ENCODE measurements at regions not wholly inside any gene's neighbourhood (a gene's known extent, or its start where the extent isn't known, plus 50 kb on each side); places are given as distances from the start of the nearest gene placed in this dataset.
A peak's percentile ranks its signal among the peaks of the same experiment; 100 is the strongest.

- H2AFZ ChIP-seq (ENCODE audit: low read length), result no peak overlapping the region
- BruUV-seq (replicated peaks), result no TSS peak
These were observed 1092.6 kb upstream of the SLC39A10 start for GRCh38 chr2:194564422-194564821.

DNA sequence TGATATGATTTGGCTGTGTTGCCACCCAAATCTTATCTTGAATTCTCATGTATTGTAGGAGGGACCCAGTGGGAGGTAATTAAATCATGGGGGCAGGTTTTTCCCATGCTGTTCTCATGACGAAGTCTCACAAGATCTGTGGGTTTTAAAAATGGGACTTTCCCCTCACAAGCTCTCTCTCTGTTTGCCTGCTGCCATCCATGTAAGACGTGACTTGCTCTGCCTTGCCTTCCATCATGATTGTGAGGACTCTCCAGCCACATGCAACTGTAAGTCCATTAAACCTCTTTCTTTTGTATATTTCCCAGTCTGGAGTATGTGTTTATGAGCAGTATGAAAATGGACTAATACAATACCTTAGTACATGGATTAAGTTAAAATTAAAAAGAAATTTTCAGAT, 1094.7 kb upstream of the SLC39A10 start:
- no peak for DNase-seq (ENCODE audit: low spot score)
- ChIA-PET POLR2A (no interaction called here), CTCF (ENCODE audit: unreplicated experiment) (no interaction called here)
- Histone ChIP-seq H3K4me2 (ENCODE audit: low read length) (no peak overlapping the region), H3K4me3 (ENCODE audit: low read depth, low read length, poor library complexity, severe bottlenecking) (no peak overlapping the region), H3K79me2 (ENCODE audit: insufficient read depth, low read depth, low read length) (no peaks in the 10 kb centered on the region), H3K36me3 (ENCODE audit: insufficient read depth, low read length) (no peaks in the 10 kb centered on the region), H3K9me2 (ENCODE audit: insufficient read depth, low read length) (no peaks in the 10 kb centered on the region), H2AFZ (ENCODE audit: low read length) (no peak overlapping the region), H3K27ac (ENCODE audit: low read depth, low read length, poor library complexity, severe bottlenecking) (no peak overlapping the region), H3K9me3 (ENCODE audit: low read length) (no peaks in the 10 kb centered on the region), H4K20me1 (ENCODE audit: insufficient read depth, low read length) (no peaks in the 10 kb centered on the region), H3K4me1 (ENCODE audit: insufficient read depth, low read length, poor library complexity, severe bottlenecking) (no peaks in the 10 kb centered on the region)
- BruUV-seq (replicated peaks), result no TSS peak
- TF ChIP-seq EZH2phosphoT487 (IDR thresholded peaks at IDR 0.05; ENCODE audit: borderline replicate concordance, low read depth, low read length) (no peak), CTCF (conservative IDR thresholded peaks at IDR 0.05; ENCODE audit: low read length) (no peak)
- intact Hi-C loops (cut with micrococcal nuclease; ENCODE audit: unreplicated experiment), result no loop called here

More at GRCh38 chr2:194564422-194564821, 1092.6 kb upstream of the SLC39A10 start:
- no peak for DNase-seq (ENCODE audit: low spot score)
- Histone ChIP-seq H3K9me2 (ENCODE audit: insufficient read depth, low read length) (no peaks in the 10 kb centered on the region), H3K4me1 (ENCODE audit: insufficient read depth, low read length, poor library complexity, severe bottlenecking) (no peaks in the 10 kb centered on the region), H3K4me2 (ENCODE audit: low read length) (no peak overlapping the region), H3K36me3 (ENCODE audit: insufficient read depth, low read length) (no peaks in the 10 kb centered on the region), H3K4me3 (ENCODE audit: low read depth, low read length, poor library complexity, severe bottlenecking) (no peak overlapping the region), H3K9me3 (ENCODE audit: low read length) (no peaks in the 10 kb centered on the region), H4K20me1 (ENCODE audit: insufficient read depth, low read length) (no peaks in the 10 kb centered on the region), H3K27ac (ENCODE audit: low read depth, low read length, poor library complexity, severe bottlenecking) (no peak overlapping the region), H3K79me2 (ENCODE audit: insufficient read depth, low read depth, low read length) (no peaks in the 10 kb centered on the region)
- no peak for TF ChIP-seq CTCF (conservative IDR thresholded peaks at IDR 0.05; ENCODE audit: low read length)
- TF ChIP-seq EZH2phosphoT487 (IDR thresholded peaks at IDR 0.05; ENCODE audit: borderline replicate concordance, low read depth, low read length), result no peak
- ChIA-PET CTCF (ENCODE audit: unreplicated experiment) (no interaction called here), POLR2A (interaction anchor here (0.6 kb wide), 1 partner anchor 730 kb away, joined by 3 read pairs; no protein-coding TSS in a partner anchor)
- intact Hi-C loops (cut with micrococcal nuclease; ENCODE audit: unreplicated experiment), result no loop called here

- ChIA-PET CTCF (ENCODE audit: unreplicated experiment) (no interaction called here), POLR2A (interaction anchor here (1.1 kb wide), 1 partner anchor 12 kb away, joined by 7 read pairs; no protein-coding TSS in a partner anchor)
- no peaks in the 10 kb centered on the region for H3K4me1 ChIP-seq (ENCODE audit: insufficient read depth, low read length, poor library complexity, severe bottlenecking)
- no peaks in the 10 kb centered on the region for H3K9me2 ChIP-seq (ENCODE audit: insufficient read depth, low read length)
- no TSS peak for BruUV-seq (replicated peaks)
- no peaks in the 10 kb centered on the region for H3K9me3 ChIP-seq (ENCODE audit: low read length)
- H4K20me1 ChIP-seq (ENCODE audit: insufficient read depth, low read length), result no peaks in the 10 kb centered on the region
- H3K4me2 ChIP-seq (ENCODE audit: low read length), result no peak overlapping the region
- H3K36me3 ChIP-seq (ENCODE audit: insufficient read depth, low read length), result no peaks in the 10 kb centered on the region
- DNase-seq (ENCODE audit: low spot score), result no peak
- H3K4me3 ChIP-seq (ENCODE audit: low read depth, low read length, poor library complexity, severe bottlenecking), result no peak overlapping the region
- no peaks in the 10 kb centered on the region for H3K79me2 ChIP-seq (ENCODE audit: insufficient read depth, low read depth, low read length)
- no peak overlapping the region for H2AFZ ChIP-seq (ENCODE audit: low read length)
- intact Hi-C loops (cut with micrococcal nuclease; ENCODE audit: unreplicated experiment), result no loop called here
- 0 out of 2 replicates have a peak, but pooled peaks have one; percentile 17 for TF ChIP-seq CTCF (conservative IDR thresholded peaks at IDR 0.05; ENCODE audit: low read length)
- no peak for TF ChIP-seq EZH2phosphoT487 (IDR thresholded peaks at IDR 0.05; ENCODE audit: borderline replicate concordance, low read depth, low read length)
- H3K27ac ChIP-seq (ENCODE audit: low read depth, low read length, poor library complexity, severe bottlenecking), result no peak overlapping the region
These were observed 1097.1 kb upstream of the SLC39A10 start for GRCh38 chr2:194559964-194560363.
